Panc1 (cell line): ENCODE measurements at regions not wholly inside any gene's neighbourhood (a gene's known extent, or its start where the extent isn't known, plus 50 kb on each side); places are given as distances from the start of the nearest gene placed in this dataset.

Source experiments
- ATAC-seq: fragments of 200-7000 bp; cut with Tn5 transposase; 2 replicates; pipeline ENCODE4 v1.9.1; 2020; ENCODE audit warnings: mild to moderate bottlenecking, moderate library complexity
- BruUV-seq: library from RNA; stranded (reverse); fragments of 400-500 nt; replicated peaks from 2 replicates; lab custom pipeline; 2021; lab: Mats Ljungman, UMichigan
- CTCF ChIA-PET: fragments of 300-600 bp; sonication (Branson Sonifier 250); formaldehyde crosslinking; loops from one replicate; lab custom pipeline; 2022; ENCODE audit warnings: antibody characterized with exemption; lab: Charles Lee
- POLR2A ChIA-PET: fragments of 300-600 bp; sonication (Branson Sonifier 250); formaldehyde crosslinking; loops from one replicate; lab custom pipeline; 2022; ENCODE audit warnings: antibody characterized with exemption; lab: Charles Lee
- DNase-seq: peaks from one replicate; pipeline ENCODE4 v3.0.0-alpha.2; 2010; ENCODE audit warnings: low read depth, low spot score
- H3K27ac ChIP-seq: 2 replicates; pipeline ENCODE4 v1.5.1; 2011; ENCODE audit warnings: mild to moderate bottlenecking, low read length, inconsistent platforms
- H3K27me3 ChIP-seq: fragments of 200-500 bp; sonication (Bioruptor generic); 2 replicates; pipeline ENCODE4 v1.6.0; 2014; ENCODE audit warnings: low read length, inconsistent platforms; ENCODE audit not compliant: control insufficient read depth, insufficient read depth
- H3K36me3 ChIP-seq: fragments of 200-500 bp; sonication (Bioruptor generic); 2 replicates; pipeline ENCODE4 v1.5.1; 2014; ENCODE audit warnings: inconsistent platforms, mild to moderate bottlenecking, low read length, moderate library complexity; ENCODE audit not compliant: control insufficient read depth, insufficient read depth
- H3K4me1 ChIP-seq: 2 replicates; pipeline ENCODE4 v1.5.1; 2011; ENCODE audit warnings: inconsistent platforms, mild to moderate bottlenecking, low read length, moderate library complexity; ENCODE audit not compliant: control insufficient read depth, insufficient read depth
- H3K4me3 ChIP-seq, 2 experiments: 2 replicates each; pipeline ENCODE4 v1.5.1; 2011 to 2012; ENCODE audit warnings: low read depth in 2 of 2, low read length in 2 of 2, mild to moderate bottlenecking in 2 of 2, inconsistent platforms in 1 of 2, moderate library complexity in 1 of 2
- H3K9me3 ChIP-seq: fragments of 200-500 bp; sonication (Bioruptor generic); 2 replicates; pipeline ENCODE4 v1.5.1; 2014; ENCODE audit warnings: low read depth, mild to moderate bottlenecking, inconsistent platforms, low read length, moderate library complexity; ENCODE audit not compliant: control insufficient read depth, insufficient read depth
- POLR2AphosphoS5 ChIP-seq: IDR thresholded peaks from 2 replicates; pipeline ENCODE4 v1.6.1; 2012; ENCODE audit warnings: mild to moderate bottlenecking, low read depth, low read length, moderate library complexity
- SIN3A ChIP-seq: IDR thresholded peaks from 2 replicates; pipeline ENCODE4 v1.6.1; 2012; ENCODE audit warnings: low read depth, mild to moderate bottlenecking, low read length, moderate library complexity, borderline replicate concordance; ENCODE audit not compliant: insufficient read depth
- TCF7L2 ChIP-seq: IDR thresholded peaks from 2 replicates; pipeline ENCODE4 v1.6.1; 2011; ENCODE audit warnings: mild to moderate bottlenecking, low read depth, low read length, inconsistent platforms
- in situ Hi-C: cut with HindIII; loops from 2 replicates; pipeline ENCODE4 v1.10.0; 2016; ENCODE audit warnings: low sequenced_read_pairs, low pct_unique_long_range_greater_than_20kb
- intact Hi-C: fragments of 100-400 bp; cut with micrococcal nuclease; formaldehyde crosslinking; loops from one replicate; pipeline ENCODE4 v1.10.0; 2022; ENCODE audit not compliant: unreplicated experiment
- TF ChIP-seq, protein P1 (sequence below): fragments of 450-650 bp; IDR thresholded peaks from 2 replicates; pipeline ENCODE4 v1.5.1; 2017; ENCODE audit warnings: mild to moderate bottlenecking
- TF ChIP-seq, protein P2 (sequence below), 2 experiments: IDR thresholded peaks; 2 replicates each; pipeline ENCODE4 v1.6.1; 2011 to 2012; ENCODE audit warnings: low read depth in 2 of 2, control low read depth in 1 of 2, low read length in 1 of 2, mild to moderate bottlenecking in 1 of 2, moderate library complexity in 1 of 2; ENCODE audit not compliant: insufficient read depth in 1 of 2

DNA sequence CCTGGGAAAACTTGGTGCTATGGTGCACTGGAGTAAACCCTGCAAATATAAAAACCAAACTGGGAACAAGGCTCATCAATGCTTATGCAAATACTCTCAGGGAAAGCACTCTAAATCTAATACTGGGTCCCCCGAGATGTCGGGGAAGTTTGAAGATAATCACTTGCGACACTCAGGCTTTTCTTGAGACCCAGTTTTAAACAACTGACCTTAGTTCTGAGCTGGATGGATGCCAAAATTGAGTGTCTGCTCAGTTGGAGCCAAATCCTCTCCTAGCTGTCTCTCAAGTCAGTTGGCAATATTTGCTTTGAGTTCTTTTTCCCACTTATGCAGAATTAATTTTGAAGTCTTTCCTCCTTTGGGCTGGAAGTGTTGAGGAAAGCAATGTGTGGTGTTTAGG lies 75.5 kb upstream of the CD2AP start:
- ATAC-seq (no peak), DNase-seq (no peak)
- Histone ChIP-seq H3K4me3 (no peak overlapping the region), H3K4me1 (no peaks in the 10 kb centered on the region), H3K27ac (no peak overlapping the region), H3K9me3 (no peaks in the 10 kb centered on the region), H3K36me3 (no peaks in the 10 kb centered on the region), H3K27me3 (no peaks in the 10 kb centered on the region)
- intact Hi-C loops, result no loop called here
- in situ Hi-C loops, result no loop called here
- no TSS peak for BruUV-seq
- TF ChIP-seq SIN3A (no peak), POLR2AphosphoS5 (no peak)
- TF ChIP-seq, protein P1, sequence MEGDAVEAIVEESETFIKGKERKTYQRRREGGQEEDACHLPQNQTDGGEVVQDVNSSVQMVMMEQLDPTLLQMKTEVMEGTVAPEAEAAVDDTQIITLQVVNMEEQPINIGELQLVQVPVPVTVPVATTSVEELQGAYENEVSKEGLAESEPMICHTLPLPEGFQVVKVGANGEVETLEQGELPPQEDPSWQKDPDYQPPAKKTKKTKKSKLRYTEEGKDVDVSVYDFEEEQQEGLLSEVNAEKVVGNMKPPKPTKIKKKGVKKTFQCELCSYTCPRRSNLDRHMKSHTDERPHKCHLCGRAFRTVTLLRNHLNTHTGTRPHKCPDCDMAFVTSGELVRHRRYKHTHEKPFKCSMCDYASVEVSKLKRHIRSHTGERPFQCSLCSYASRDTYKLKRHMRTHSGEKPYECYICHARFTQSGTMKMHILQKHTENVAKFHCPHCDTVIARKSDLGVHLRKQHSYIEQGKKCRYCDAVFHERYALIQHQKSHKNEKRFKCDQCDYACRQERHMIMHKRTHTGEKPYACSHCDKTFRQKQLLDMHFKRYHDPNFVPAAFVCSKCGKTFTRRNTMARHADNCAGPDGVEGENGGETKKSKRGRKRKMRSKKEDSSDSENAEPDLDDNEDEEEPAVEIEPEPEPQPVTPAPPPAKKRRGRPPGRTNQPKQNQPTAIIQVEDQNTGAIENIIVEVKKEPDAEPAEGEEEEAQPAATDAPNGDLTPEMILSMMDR, result no peak
- TF ChIP-seq, protein P2, sequence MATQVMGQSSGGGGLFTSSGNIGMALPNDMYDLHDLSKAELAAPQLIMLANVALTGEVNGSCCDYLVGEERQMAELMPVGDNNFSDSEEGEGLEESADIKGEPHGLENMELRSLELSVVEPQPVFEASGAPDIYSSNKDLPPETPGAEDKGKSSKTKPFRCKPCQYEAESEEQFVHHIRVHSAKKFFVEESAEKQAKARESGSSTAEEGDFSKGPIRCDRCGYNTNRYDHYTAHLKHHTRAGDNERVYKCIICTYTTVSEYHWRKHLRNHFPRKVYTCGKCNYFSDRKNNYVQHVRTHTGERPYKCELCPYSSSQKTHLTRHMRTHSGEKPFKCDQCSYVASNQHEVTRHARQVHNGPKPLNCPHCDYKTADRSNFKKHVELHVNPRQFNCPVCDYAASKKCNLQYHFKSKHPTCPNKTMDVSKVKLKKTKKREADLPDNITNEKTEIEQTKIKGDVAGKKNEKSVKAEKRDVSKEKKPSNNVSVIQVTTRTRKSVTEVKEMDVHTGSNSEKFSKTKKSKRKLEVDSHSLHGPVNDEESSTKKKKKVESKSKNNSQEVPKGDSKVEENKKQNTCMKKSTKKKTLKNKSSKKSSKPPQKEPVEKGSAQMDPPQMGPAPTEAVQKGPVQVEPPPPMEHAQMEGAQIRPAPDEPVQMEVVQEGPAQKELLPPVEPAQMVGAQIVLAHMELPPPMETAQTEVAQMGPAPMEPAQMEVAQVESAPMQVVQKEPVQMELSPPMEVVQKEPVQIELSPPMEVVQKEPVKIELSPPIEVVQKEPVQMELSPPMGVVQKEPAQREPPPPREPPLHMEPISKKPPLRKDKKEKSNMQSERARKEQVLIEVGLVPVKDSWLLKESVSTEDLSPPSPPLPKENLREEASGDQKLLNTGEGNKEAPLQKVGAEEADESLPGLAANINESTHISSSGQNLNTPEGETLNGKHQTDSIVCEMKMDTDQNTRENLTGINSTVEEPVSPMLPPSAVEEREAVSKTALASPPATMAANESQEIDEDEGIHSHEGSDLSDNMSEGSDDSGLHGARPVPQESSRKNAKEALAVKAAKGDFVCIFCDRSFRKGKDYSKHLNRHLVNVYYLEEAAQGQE (IDR thresholded peaks at IDR 0.05; ENCODE audit: insufficient read depth in 1 of 2, low read depth in 2 of 2, low read length in 1 of 2), result no peak
- POLR2A ChIA-PET, result no interaction called here
- CTCF ChIA-PET, result no interaction called here

DNA sequence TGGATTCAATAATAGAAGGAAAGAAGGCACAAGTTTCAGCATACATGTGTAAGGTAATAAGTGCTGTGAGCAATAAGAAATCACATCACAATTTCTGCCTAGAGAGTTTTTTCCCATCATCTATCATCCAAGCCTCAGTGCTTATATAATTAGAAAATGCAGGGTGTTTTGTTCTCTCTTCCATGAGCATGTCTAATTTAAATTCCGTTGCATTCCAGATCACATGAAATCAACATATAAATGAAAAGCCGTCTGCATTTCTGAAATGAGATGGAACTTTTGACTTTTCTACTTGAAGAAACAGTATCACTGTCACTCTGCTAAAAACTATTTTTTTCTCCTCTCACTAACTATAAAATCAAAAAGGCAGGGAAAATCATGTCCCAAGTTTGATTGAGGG lies 74.5 kb upstream of the CD2AP start:
- POLR2A ChIA-PET, result no interaction called here
- DNase-seq, result no peak
- TF ChIP-seq SIN3A (no peak), POLR2AphosphoS5 (no peak), TCF7L2 (no peak)
- TF ChIP-seq, protein P2 (IDR thresholded peaks at IDR 0.05; ENCODE audit: insufficient read depth in 1 of 2, low read depth in 2 of 2, low read length in 1 of 2), result no peak
- TF ChIP-seq, protein P1, result no peak
- ATAC-seq, result no peak
- BruUV-seq, result no TSS peak
- Histone ChIP-seq H3K36me3 (no peaks in the 10 kb centered on the region), H3K27ac (no peak overlapping the region), H3K27me3 (no peaks in the 10 kb centered on the region), H3K4me3 (no peak overlapping the region), H3K4me1 (no peaks in the 10 kb centered on the region), H3K9me3 (no peaks in the 10 kb centered on the region)
- CTCF ChIA-PET, result no interaction called here
- intact Hi-C loops (no loop called here), in situ Hi-C loops (no loop called here)
